ENCODE measurements at regions not wholly inside any gene's neighbourhood (a gene's known extent, or its start where the extent isn't known, plus 50 kb on each side); places are given as distances from the start of the nearest gene placed in this dataset.

GRCh38 chr10:43969506-43969905 lies 320.8 kb upstream of the ZNF32 start:
- TF ChIP-seq CTCF (IDR thresholded peaks at IDR 0.05) (no peak), POLR2A (IDR thresholded peaks at IDR 0.05) (no peak)

All from tibial nerve (tissue), 3 donors.